HG03520 (cell line): ENCODE measurements at regions not wholly inside any gene's neighbourhood (a gene's known extent, or its start where the extent isn't known, plus 50 kb on each side); places are given as distances from the start of the nearest gene placed in this dataset.

Experiments
- ATAC-seq: cut with Tn5 transposase; IDR thresholded peaks from one replicate; pipeline ENCODE4 v1.9.1; 2021; ENCODE audit warnings: mild to moderate bottlenecking, moderate library complexity; ENCODE audit not compliant: unreplicated experiment

- ATAC-seq, result no peak
Observed at GRCh38 chr10:7507887-7508726, 97.3 kb upstream of the SFMBT2 start.

DNA sequence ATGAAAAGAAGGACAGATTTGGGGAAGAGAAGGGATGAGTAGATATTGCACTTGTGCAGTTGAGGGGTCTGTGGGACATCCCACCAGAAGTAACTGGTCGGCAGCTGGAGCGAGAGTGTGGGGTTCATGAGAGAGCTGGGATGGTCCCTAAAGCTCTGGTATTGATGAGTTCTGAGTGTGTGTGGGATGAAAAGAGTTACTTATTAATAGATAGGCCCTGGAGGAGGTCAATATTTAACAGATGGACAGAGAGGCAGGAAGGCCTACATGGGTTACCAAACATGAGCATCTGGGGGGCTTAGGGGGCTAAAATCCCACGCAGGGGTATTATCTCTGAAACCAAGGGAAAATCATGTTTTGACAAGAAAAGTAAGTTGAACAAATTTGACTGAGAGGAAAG lies 95.7 kb upstream of the SFMBT2 start:
- ATAC-seq, result no peak

- ATAC-seq, result no peak
Observed at GRCh38 chr10:7505196-7505595, 94.4 kb upstream of the SFMBT2 start.

GRCh38 chr10:7503190-7503589 lies 92.4 kb upstream of the SFMBT2 start:
- no peak for ATAC-seq

DNA sequence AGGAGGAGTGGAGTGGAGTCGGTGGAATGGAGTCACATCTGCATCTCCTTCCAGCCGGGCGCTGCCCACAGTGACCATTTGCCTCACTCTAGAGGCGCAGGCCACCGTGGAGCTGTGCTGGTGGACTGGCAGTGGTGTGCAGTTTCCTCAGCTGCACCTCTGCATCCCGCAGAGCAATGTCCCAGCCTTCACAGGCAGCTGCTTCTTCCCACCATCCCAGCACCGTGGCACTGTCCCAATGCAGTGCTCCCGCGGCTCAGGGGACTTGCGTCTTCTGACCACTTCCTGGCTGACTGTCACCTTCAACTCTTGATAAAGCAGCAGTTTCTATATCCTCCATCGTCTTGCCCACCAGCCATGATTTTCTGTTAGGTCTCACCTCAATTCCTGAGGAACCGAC lies 90.3 kb upstream of the SFMBT2 start:
- no peak for ATAC-seq

GRCh38 chr10:7498111-7498510 lies 87.3 kb upstream of the SFMBT2 start:
- ATAC-seq, result no peak

DNA sequence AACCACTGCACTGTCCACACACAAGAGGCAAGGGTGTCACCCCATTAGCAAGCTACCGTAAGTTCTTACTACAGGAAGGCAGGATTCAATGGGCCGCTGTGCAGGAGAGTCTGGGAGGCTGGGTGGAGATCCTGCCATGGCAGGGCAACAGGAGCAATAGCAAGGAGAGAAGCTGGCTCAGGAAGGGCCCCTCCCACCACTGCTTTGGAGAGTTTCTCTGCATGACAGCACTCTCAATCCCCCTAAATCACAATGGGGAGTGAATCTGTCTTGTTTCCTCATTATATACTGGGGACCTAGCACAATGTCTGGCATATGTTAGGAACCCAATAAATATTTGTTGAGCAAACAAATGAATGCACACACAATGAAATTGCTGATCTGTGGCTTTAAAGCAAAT lies 83.2 kb upstream of the SFMBT2 start:
- ATAC-seq, result no peak

DNA sequence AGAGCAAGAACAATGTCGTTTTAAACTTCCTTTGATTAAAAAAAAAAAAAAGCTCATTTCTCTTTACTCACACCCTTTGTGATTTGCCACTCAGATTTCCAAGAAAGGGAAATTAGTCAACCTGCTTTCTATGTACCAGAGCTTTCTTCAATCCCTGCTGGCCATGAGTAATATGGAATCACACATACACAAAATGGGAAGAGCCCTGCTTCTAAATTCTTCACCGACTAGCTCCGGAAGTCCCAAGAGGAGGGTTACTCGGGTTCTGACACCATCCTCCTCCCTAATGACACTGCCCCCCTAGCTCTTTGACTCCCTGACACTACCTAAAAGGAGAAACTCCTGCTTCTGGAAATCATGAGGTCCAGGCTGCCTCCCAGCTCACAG lies 81.8 kb upstream of the SFMBT2 start:
- ATAC-seq, result peak; percentile 10

DNA sequence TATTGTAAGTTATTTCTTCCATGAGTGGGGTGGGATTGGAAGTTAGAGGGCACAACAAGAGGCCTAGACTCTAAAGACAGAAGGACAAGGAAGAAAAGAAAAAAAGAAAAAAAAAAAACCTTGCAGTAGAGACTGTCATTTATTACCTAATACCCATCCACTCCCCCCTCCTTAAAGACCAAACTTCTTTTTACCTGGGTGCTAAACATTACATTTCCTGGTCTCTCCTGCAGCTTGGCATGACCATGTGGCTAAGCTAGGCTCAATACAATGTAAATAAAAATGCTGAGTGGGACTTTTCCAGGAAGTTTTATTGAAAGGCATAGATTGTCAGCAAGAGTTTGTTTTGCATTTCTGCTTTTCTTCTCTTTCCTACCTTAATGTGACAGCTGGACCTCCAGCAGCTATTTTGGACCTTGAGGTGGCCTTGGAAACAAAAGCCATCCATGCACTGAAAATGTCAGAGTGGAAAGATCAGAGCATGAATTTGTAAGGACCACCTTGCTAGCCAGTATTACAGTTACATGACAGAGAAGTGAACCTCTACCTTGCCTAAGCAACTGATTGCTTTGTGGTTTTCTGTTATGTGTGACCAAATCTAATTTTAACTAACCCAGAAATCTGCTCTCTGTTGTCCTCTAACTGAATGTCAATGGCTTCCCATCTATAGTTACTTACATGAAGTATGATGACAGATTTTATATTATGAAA lies 81.3 kb upstream of the SFMBT2 start:
- ATAC-seq, result peak; percentile 87

DNA sequence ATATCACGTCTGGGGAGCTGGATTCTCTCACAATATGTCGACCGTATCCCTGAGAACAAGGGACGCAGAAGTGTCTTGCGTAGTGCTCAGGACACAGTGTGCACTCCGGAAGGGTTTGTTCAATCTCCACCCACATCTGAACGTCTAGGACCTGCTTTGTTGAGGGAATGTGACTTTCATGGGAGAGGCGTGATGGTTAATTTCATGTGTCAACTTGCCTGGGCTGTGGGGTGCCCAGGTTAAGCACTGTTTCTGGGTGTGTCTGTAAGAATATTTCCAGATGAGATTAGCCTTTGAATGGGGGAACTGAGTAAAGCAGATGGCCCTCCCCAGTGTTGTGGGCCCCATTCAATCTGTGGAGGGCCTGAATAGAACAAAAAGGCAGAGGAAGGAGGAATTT lies 80.4 kb upstream of the SFMBT2 start:
- no peak for ATAC-seq

GRCh38 chr10:7488418-7488829 lies 77.6 kb upstream of the SFMBT2 start:
- no peak for ATAC-seq

DNA sequence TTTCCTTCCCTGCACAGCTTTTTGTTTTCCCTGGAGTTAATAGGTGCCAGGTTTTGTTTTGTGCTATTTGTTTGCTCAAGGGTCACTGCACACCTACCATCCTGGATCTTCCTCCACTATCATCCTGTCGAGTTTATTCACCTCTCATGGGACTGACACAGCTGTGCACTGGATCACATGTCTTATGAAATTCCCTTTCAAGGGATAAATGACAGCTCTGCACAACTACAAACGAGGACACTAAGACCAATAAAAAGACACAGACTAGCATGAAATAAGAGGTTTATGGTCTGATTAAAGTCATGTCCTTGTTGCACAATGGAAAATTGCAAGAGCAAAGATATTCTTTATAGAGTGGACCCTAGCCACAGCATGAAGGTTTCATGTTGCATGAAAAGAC lies 76.7 kb upstream of the SFMBT2 start:
- ATAC-seq, result no peak

DNA sequence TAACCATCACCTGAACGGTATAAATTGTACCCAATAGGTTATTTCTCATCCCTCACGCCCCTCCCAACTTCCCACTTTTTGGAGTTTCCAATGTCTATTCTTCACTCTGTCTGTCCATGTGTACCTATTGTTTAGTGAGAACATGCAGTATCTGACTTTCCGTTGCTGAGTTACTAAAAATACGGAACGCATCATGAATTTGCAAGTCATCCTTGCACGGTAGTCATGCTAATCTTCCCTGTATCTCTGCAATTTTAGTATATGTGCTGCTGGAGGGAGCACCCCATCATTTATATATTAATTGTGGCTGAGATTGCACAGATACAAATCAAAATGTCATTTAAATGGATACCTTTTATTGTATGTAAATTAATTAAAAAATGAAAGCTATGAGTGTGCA lies 75.7 kb upstream of the SFMBT2 start:
- no peak for ATAC-seq

DNA sequence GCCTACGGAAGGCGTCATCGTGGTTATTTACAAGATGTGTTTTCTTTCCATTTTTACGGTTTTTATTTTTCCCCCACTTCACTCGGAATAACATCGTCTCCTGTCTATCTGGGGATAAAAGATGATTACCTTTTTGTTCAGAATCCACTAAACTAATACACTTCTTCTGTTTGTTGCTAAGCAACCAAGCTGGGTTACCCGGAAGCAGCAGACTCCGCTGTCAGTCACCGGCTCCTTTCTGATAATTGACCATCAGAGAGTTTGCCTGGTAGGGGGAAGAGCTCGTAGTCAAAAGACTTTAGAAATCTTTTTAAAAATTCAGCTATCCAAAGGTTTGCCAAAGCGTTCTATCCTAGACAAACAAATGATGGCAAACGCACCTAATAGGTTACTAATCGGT lies 75.0 kb upstream of the SFMBT2 start:
- no peak for ATAC-seq

- ATAC-seq, result no peak
Observed at GRCh38 chr10:7485244-7485556, 74.4 kb upstream of the SFMBT2 start.

DNA sequence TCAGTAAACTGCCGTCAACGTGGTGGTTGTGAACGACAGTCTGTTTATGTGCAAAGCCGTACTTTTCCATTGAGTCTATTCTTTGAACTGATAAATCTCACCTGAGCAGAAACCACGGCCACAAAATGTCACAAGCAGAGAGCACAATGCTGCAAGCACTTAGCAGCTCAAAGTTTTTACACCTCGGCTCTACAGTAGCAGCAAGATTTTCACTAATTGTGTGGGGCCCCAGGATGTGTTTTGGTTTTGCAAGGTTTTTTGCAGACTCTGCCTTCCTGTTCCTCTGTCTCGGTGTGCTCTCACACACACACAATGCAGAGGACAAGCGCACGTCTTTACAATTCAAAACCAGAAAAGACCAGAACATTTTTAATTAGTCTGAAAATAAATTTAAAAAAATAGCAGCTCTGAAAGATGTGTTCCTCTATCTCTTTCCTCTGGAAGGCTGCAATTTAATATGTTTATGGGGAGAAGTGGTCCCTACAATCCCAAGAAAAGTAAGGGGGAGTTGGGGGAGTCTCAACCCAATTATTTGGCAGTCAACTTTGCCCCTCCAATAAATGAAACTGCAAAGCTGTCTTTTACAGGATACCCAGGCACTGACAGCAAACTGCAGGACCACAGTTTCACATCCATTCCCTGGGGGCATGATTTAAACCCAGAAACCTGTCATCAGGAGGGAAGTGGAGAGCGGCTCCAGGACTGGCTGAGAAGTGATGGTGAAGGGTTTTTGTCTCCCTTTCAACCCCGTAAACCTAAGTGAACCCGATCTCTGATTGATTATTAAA lies 73.8 kb upstream of the SFMBT2 start:
- peak; percentile 76 for ATAC-seq

- no peak for ATAC-seq
Observed at GRCh38 chr10:7483848-7484247, 73.0 kb upstream of the SFMBT2 start.

GRCh38 chr10:7482992-7483391 lies 72.2 kb upstream of the SFMBT2 start:
- ATAC-seq, result no peak

DNA sequence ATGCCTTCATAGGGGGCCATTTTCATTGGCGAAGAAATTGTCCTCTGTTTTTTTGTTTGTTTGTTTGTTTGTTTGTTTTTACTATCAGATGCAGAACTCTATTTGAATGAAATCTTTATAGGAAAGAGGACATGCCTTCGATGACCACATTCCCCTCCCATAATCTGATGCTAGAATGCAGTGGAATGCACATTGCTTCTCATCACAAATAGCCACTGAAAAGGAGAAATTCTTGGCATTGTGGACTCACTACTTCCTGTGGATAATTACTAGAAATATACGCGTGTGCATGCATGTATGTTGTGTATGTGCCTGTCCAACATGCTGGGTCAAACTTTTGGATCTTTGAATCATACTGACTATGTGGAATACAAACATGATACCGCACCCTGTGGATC lies 70.5 kb upstream of the SFMBT2 start:
- ATAC-seq, result no peak

DNA sequence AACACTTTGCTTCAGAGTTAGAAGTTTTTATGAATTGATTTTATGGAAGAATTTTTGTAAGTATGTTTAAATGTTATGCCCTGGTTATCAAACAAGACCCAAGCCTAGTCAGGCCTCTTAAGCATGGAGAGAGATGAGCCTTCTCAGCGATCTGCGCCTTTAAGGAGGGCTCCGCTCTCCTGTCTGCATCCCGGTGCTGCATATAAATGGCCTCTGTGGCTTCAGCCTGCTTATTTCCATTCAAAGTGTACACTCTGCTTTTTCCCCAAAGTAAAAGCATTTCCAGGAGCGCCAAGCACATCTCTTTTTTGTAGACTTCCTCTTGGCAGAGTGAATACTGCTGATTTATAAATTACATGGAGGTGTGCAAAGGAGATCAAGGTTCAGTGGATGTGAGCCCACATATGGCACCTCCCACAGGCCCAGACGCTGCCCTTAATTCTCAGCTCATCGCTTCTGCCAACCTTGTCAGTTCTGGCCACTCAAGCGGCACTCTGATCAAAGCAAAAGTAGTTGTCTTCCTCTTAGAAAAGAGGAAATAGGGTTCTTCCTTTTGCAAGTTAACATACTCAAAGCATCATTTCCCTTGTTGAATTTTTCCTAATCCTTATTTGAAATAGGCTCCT lies 70.0 kb upstream of the SFMBT2 start:
- ATAC-seq, result peak; percentile 31

- no peak for ATAC-seq
Observed at GRCh38 chr10:7479861-7480598, 69.2 kb upstream of the SFMBT2 start.
